HEK293T (cell line): ENCODE measurements at regions not wholly inside any gene's neighbourhood (a gene's known extent, or its start where the extent isn't known, plus 50 kb on each side); places are given as distances from the start of the nearest gene placed in this dataset.

Source experiments
- CTBP1 ChIP-seq: fragments of 450-650 bp; IDR thresholded peaks from 2 replicates; pipeline ENCODE4 v1.6.1; 2016; ENCODE audit warnings: borderline replicate concordance
- ELF4 ChIP-seq: fragments of 450-650 bp; IDR thresholded peaks from 2 replicates; pipeline ENCODE4 v1.6.1; 2017; ENCODE audit warnings: antibody characterized with exemption
- FOXK2 ChIP-seq: fragments of 450-650 bp; IDR thresholded peaks from 2 replicates; pipeline ENCODE4 v1.6.1; 2016; ENCODE audit warnings: mild to moderate bottlenecking
- FOXM1 ChIP-seq: fragments of 450-650 bp; IDR thresholded peaks from 2 replicates; pipeline ENCODE4 v1.6.1; 2017; ENCODE audit warnings: mild to moderate bottlenecking, borderline replicate concordance
- SP1 ChIP-seq: fragments of 450-650 bp; IDR thresholded peaks from 2 replicates; pipeline ENCODE4 v1.6.1; 2017

DNA sequence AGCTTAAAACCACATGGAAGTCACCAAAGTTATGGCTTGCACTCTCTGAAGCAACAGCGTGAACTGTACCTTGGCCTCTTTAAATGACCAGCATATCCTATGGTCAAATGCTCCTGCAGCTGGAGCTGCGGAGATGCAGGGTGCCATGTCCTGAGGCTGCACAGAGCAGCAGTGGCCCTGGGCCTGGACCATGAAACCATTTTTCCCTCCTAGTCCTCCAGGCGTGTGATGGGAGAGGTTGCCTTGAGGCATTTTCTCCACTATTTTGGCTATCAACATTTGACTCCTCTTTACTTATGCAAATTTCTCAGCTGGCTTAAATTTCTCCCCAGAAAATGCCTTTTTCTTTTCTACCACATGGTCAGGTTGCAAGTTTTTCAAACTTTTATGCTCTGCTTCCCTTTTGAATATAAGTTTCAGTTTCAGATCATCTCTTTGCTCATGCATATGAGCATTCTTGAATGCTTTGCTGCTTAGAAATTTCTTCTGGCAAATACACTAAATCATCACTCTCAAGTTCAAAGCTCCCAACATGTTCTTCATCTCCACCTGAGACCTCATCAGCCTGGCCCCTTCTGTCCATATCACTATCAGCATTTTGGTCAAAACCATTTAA, 82.9 kb upstream of the TMEFF2 start:
- no peak for TF ChIP-seq CTBP1
- TF ChIP-seq FOXM1: no peak
- no peak for TF ChIP-seq SP1
- TF ChIP-seq ELF4: no peak
- TF ChIP-seq FOXK2: no peak
